PC-9 (cell line): ENCODE measurements at regions not wholly inside any gene's neighbourhood (a gene's known extent, or its start where the extent isn't known, plus 50 kb on each side); places are given as distances from the start of the nearest gene placed in this dataset.

ENCODE experiments used
- BruUV-seq: library from RNA; stranded (reverse); fragments of 400-500 nt; replicated peaks from 2 replicates; lab custom pipeline; 2021; lab: Mats Ljungman, UMichigan
- CTCF ChIA-PET: fragments of 300-600 bp; sonication (Branson Sonifier 250); formaldehyde crosslinking; loops from one replicate; lab custom pipeline; 2022; ENCODE audit warnings: antibody characterized with exemption; lab: Charles Lee
- POLR2A ChIA-PET: fragments of 300-600 bp; sonication (Branson Sonifier 250); formaldehyde crosslinking; loops from one replicate; lab custom pipeline; 2022; ENCODE audit warnings: antibody characterized with exemption; ENCODE audit not compliant: unreplicated experiment; lab: Charles Lee
- DNase-seq, 2 experiments: peaks; one replicate each; pipeline versions ENCODE4 v3.0.0 to v3.0.0-alpha.2; 2015 to 2022; ENCODE audit warnings: mixed read lengths in 1 of 2
- H2AFZ ChIP-seq: fragments of 200-600 bp; sonication (generic); 2 replicates; pipeline ENCODE4 v1.8.1; 2017; ENCODE audit warnings: antibody characterized with exemption
- H3F3A ChIP-seq: fragments of 200-600 bp; sonication (generic); 2 replicates; pipeline ENCODE4 v1.8.1; 2017; ENCODE audit warnings: antibody characterized with exemption, mild to moderate bottlenecking, low read depth; ENCODE audit not compliant: insufficient read depth
- H3K27ac ChIP-seq: fragments of 200-600 bp; sonication (generic); 2 replicates; pipeline ENCODE4 v1.6.1; 2016; ENCODE audit warnings: mixed run types
- H3K27me3 ChIP-seq: fragments of 200-600 bp; sonication (generic); 2 replicates; pipeline ENCODE4 v1.6.1; 2016; ENCODE audit warnings: low read depth, mixed run types; ENCODE audit not compliant: insufficient read depth
- H3K36me3 ChIP-seq: fragments of 200-600 bp; sonication (generic); 2 replicates; pipeline ENCODE4 v1.6.1; 2016; ENCODE audit warnings: low read depth, mixed run types
- H3K4me1 ChIP-seq: fragments of 200-600 bp; sonication (generic); replicated peaks from 2 replicates; pipeline ENCODE4 v1.6.1; 2016; ENCODE audit warnings: mixed run types; ENCODE audit not compliant: insufficient read depth
- H3K4me2 ChIP-seq: fragments of 200-600 bp; sonication (generic); 2 replicates; pipeline ENCODE4 v1.6.1; 2017; ENCODE audit warnings: mixed run types
- H3K4me3 ChIP-seq: fragments of 200-600 bp; sonication (generic); 2 replicates; pipeline ENCODE4 v1.6.1; 2016; ENCODE audit warnings: mixed run types
- H3K79me2 ChIP-seq: fragments of 200-600 bp; sonication (generic); 2 replicates; pipeline ENCODE4 v1.6.1; 2017; ENCODE audit warnings: low read depth, mixed run types
- H3K9me2 ChIP-seq: fragments of 200-600 bp; sonication (generic); 2 replicates; pipeline ENCODE4 v1.8.1; 2017; ENCODE audit warnings: mild to moderate bottlenecking; ENCODE audit not compliant: insufficient read depth
- H3K9me3 ChIP-seq: fragments of 200-600 bp; sonication (generic); 2 replicates; pipeline ENCODE4 v1.8.1; 2016; ENCODE audit warnings: low read depth; ENCODE audit not compliant: insufficient read depth
- H4K20me1 ChIP-seq: fragments of 200-600 bp; sonication (generic); 2 replicates; pipeline ENCODE4 v1.8.1; 2017; ENCODE audit not compliant: insufficient read depth
- CTCF ChIP-seq: fragments of 200-600 bp; sonication (generic); conservative IDR thresholded peaks from 2 replicates; pipeline ENCODE4 v1.6.1; 2017; ENCODE audit warnings: mixed run types, antibody characterized with exemption, mild to moderate bottlenecking, moderate library complexity
- EZH2 ChIP-seq: fragments of 200-600 bp; sonication (generic); IDR thresholded peaks from 2 replicates; pipeline ENCODE4 v1.8.0; 2017; ENCODE audit warnings: antibody characterized with exemption, low read depth
- intact Hi-C: fragments of 100-400 bp; cut with micrococcal nuclease; formaldehyde crosslinking; loops from one replicate; pipeline ENCODE4 v1.10.0; 2022; ENCODE audit not compliant: unreplicated experiment

GRCh38 chr14:96624661-96625425 is 122.7 kb downstream of the PAPOLA start:
- H3K9me2 ChIP-seq, result no peaks in the 10 kb centered on the region
- no peaks in the 10 kb centered on the region for H3K36me3 ChIP-seq
- DNase-seq, result no peak
- no peaks in the 10 kb centered on the region for H3K9me3 ChIP-seq
- no peak overlapping the region for H3K27ac ChIP-seq
- no TSS peak for BruUV-seq
- POLR2A ChIA-PET, result no interaction called here
- peaks cover 72% of the 10 kb centered on the region for H3K27me3 ChIP-seq
- H3K4me1 ChIP-seq, result no peaks in the 10 kb centered on the region
- intact Hi-C loops, result no loop called here
- TF ChIP-seq EZH2 (no peak), CTCF (no peak)
- no peak overlapping the region for H3K4me2 ChIP-seq
- H2AFZ ChIP-seq, result no peak overlapping the region
- H3F3A ChIP-seq, result no peaks in the 10 kb centered on the region
- H4K20me1 ChIP-seq, result no peaks in the 10 kb centered on the region
- H3K4me3 ChIP-seq, result no peak overlapping the region
- CTCF ChIA-PET, result no interaction called here
- no peaks in the 10 kb centered on the region for H3K79me2 ChIP-seq

GRCh38 chr14:96625426-96625985 is 123.3 kb downstream of the PAPOLA start:
- no peak for DNase-seq
- no peaks in the 10 kb centered on the region for H4K20me1 ChIP-seq
- no peaks in the 10 kb centered on the region for H3K9me3 ChIP-seq
- H3K4me1 ChIP-seq, result no peaks in the 10 kb centered on the region
- H3F3A ChIP-seq, result no peaks in the 10 kb centered on the region
- no peaks in the 10 kb centered on the region for H3K9me2 ChIP-seq
- H2AFZ ChIP-seq, result no peak overlapping the region
- intact Hi-C loops, result no loop called here
- H3K27ac ChIP-seq, result no peak overlapping the region
- no peaks in the 10 kb centered on the region for H3K79me2 ChIP-seq
- POLR2A ChIA-PET, result no interaction called here
- no peaks in the 10 kb centered on the region for H3K36me3 ChIP-seq
- H3K27me3 ChIP-seq, result peaks cover 66% of the 10 kb centered on the region
- TF ChIP-seq EZH2 (no peak), CTCF (no peak)
- no peak overlapping the region for H3K4me2 ChIP-seq
- H3K4me3 ChIP-seq, result no peak overlapping the region
- CTCF ChIA-PET, result no interaction called here
- no TSS peak for BruUV-seq

- intact Hi-C loops, result no loop called here
- Histone ChIP-seq H3K79me2 (no peaks in the 10 kb centered on the region), H3K9me2 (no peaks in the 10 kb centered on the region), H3K27ac (no peak overlapping the region), H3K27me3 (peaks cover 63% of the 10 kb centered on the region), H3K4me3 (no peak overlapping the region), H3K4me1 (no peaks in the 10 kb centered on the region), H3F3A (no peaks in the 10 kb centered on the region), H3K9me3 (no peaks in the 10 kb centered on the region), H2AFZ (no peak overlapping the region), H4K20me1 (no peaks in the 10 kb centered on the region), H3K4me2 (no peak overlapping the region), H3K36me3 (no peaks in the 10 kb centered on the region)
- CTCF ChIA-PET, result no interaction called here
- POLR2A ChIA-PET, result no interaction called here
- no peak for DNase-seq
- no TSS peak for BruUV-seq
- TF ChIP-seq CTCF, result no peak
- TF ChIP-seq EZH2, result no peak
Observed at GRCh38 chr14:96626121-96626768, 124.1 kb downstream of the PAPOLA start.
